ENCODE measurements at regions not wholly inside any gene's neighbourhood (a gene's known extent, or its start where the extent isn't known, plus 50 kb on each side); places are given as distances from the start of the nearest gene placed in this dataset.

DNA sequence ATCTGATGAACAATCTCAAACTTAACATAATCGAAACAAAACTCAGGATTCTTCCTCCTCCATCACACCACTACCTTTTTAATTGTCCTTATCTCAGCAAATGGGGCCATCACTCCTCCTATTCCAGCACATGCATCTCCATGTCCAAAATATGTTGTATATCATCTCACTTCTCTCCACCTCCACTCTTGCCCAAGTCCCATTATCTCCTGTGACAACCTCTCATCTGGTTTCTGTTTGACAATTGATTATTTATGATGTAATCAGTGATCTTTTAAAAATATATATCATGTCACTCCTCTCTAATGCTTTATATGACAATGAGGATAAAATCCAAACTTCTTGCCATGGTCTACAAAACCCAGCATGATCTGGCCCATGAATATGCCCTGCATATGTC is 200.8 kb upstream of the HMGA2 start:
- no peaks in the 10 kb centered on the region for H3K27me3 ChIP-seq (ENCODE audit: control insufficient read depth, insufficient read depth, low read length)

GRCh38 chr12:65624554-65625086 is 199.7 kb upstream of the HMGA2 start:
- Histone ChIP-seq H3K36me3 (ENCODE audit: control insufficient read depth, insufficient read depth, low read length) (no peaks in the 10 kb centered on the region), H3K27ac (ENCODE audit: low read length) (no peak overlapping the region), H3K4me3 (ENCODE audit: low read length) (no peak overlapping the region), H3K9me3 (ENCODE audit: control insufficient read depth, low read depth, low read length) (no peaks in the 10 kb centered on the region), H3K4me1 (ENCODE audit: control insufficient read depth, insufficient read depth, low read length) (peaks cover 4% of the 10 kb centered on the region), H3K27me3 (ENCODE audit: control insufficient read depth, insufficient read depth, low read length) (no peaks in the 10 kb centered on the region)
- WGBS (ENCODE audit: insufficient coverage, low lambda C conversion rate), result 95% methylated on average over 3 of the region's 4 CpGs
- DNase-seq, result no peak

More for the DNA sequence above, 200.8 kb upstream of the HMGA2 start:
- no peaks in the 10 kb centered on the region for H3K4me1 ChIP-seq (ENCODE audit: control insufficient read depth, insufficient read depth, low read length)
- H3K4me3 ChIP-seq (ENCODE audit: low read length), result no peak overlapping the region
- WGBS (ENCODE audit: insufficient coverage, low lambda C conversion rate), result no CpG with 5 or more reads among the region's 1 CpG
- H3K36me3 ChIP-seq (ENCODE audit: control insufficient read depth, insufficient read depth, low read length), result no peaks in the 10 kb centered on the region
- H3K27ac ChIP-seq (ENCODE audit: low read length), result no peak overlapping the region
- no peaks in the 10 kb centered on the region for H3K9me3 ChIP-seq (ENCODE audit: control insufficient read depth, low read depth, low read length)
- no peak for DNase-seq

DNA sequence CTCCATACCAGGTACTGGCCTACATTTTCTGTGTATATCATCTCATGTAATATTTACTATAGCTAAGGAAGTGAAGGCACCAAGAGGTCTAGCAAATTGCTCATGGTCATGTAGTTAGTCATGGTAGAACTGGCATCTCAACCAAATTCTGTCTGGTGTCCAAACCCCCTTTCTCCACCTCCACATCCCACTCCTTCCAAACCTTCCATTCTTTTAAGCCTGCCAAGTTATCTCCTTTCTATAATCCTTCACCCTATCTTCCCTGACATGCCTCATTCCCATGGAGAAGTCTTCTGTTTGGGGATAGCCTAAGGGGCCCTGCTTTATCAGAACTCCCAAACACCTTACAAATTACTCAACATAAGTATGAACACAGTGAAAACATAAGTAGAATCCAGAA is 196.2 kb upstream of the HMGA2 start:
- peaks cover 30% of the 10 kb centered on the region for H3K4me1 ChIP-seq (ENCODE audit: control insufficient read depth, insufficient read depth, low read length)

DNA sequence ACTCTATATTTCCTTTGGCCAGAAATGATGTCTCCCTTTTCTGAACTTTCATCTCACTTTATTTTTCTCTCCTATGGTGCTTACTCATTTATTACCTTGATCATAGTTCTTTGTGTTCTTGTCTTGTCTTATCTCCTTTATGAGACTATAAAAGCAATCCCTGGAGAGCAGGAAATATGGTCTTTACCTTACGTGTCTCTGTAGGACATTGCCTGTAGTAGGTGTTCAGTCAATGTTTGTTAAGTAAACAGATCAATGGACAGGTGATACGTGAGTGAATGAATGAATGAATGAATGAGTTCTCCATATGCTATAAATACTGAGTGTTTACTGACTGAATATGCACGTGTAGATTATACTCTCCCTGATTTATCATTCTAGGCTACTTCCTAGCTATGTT is 193.7 kb upstream of the HMGA2 start:
- Histone ChIP-seq H3K9me3 (ENCODE audit: control insufficient read depth, low read depth, low read length) (no peaks in the 10 kb centered on the region), H3K27me3 (ENCODE audit: control insufficient read depth, insufficient read depth, low read length) (no peaks in the 10 kb centered on the region), H3K4me3 (ENCODE audit: low read length) (no peak overlapping the region), H3K27ac (ENCODE audit: low read length) (peak overlapping the region; percentile 28), H3K36me3 (ENCODE audit: control insufficient read depth, insufficient read depth, low read length) (no peaks in the 10 kb centered on the region), H3K4me1 (ENCODE audit: control insufficient read depth, insufficient read depth, low read length) (peaks cover 40% of the 10 kb centered on the region)
- WGBS (ENCODE audit: insufficient coverage, low lambda C conversion rate), result 0% methylated on average over 1 of the region's 3 CpGs
- DNase-seq, result peak; percentile 82 to 93

More for the DNA sequence above, 196.2 kb upstream of the HMGA2 start:
- H3K4me3 ChIP-seq (ENCODE audit: low read length), result no peak overlapping the region
- H3K27me3 ChIP-seq (ENCODE audit: control insufficient read depth, insufficient read depth, low read length), result no peaks in the 10 kb centered on the region
- H3K9me3 ChIP-seq (ENCODE audit: control insufficient read depth, low read depth, low read length), result no peaks in the 10 kb centered on the region
- no peak overlapping the region for H3K27ac ChIP-seq (ENCODE audit: low read length)
- no peaks in the 10 kb centered on the region for H3K36me3 ChIP-seq (ENCODE audit: control insufficient read depth, insufficient read depth, low read length)
- no peak for DNase-seq

- WGBS (ENCODE audit: insufficient coverage, low lambda C conversion rate), result 40% methylated on average over 1 of the region's 8 CpGs
- Histone ChIP-seq H3K4me3 (ENCODE audit: low read length) (no peak overlapping the region), H3K36me3 (ENCODE audit: control insufficient read depth, insufficient read depth, low read length) (no peaks in the 10 kb centered on the region), H3K27ac (ENCODE audit: low read length) (peak overlapping the region; percentile 28), H3K9me3 (ENCODE audit: control insufficient read depth, low read depth, low read length) (no peaks in the 10 kb centered on the region), H3K27me3 (ENCODE audit: control insufficient read depth, insufficient read depth, low read length) (no peaks in the 10 kb centered on the region), H3K4me1 (ENCODE audit: control insufficient read depth, insufficient read depth, low read length) (peaks cover 40% of the 10 kb centered on the region)
- peak in 1 of 2 donors; percentile 55 for DNase-seq
These were observed 192.6 kb upstream of the HMGA2 start for GRCh38 chr12:65631621-65632111.

GRCh38 chr12:65632131-65632855 is 192.0 kb upstream of the HMGA2 start:
- H3K36me3 ChIP-seq (ENCODE audit: control insufficient read depth, insufficient read depth, low read length), result no peaks in the 10 kb centered on the region
- H3K4me1 ChIP-seq (ENCODE audit: control insufficient read depth, insufficient read depth, low read length), result peaks cover 40% of the 10 kb centered on the region
- no CpG with 5 or more reads among the region's 5 CpGs for WGBS (ENCODE audit: insufficient coverage, low lambda C conversion rate)
- peak in 1 of 2 donors; percentile 7 for DNase-seq
- no peak overlapping the region for H3K4me3 ChIP-seq (ENCODE audit: low read length)
- H3K27me3 ChIP-seq (ENCODE audit: control insufficient read depth, insufficient read depth, low read length), result no peaks in the 10 kb centered on the region
- no peaks in the 10 kb centered on the region for H3K9me3 ChIP-seq (ENCODE audit: control insufficient read depth, low read depth, low read length)
- no peak overlapping the region for H3K27ac ChIP-seq (ENCODE audit: low read length)

GRCh38 chr12:65634061-65634460 is 190.2 kb upstream of the HMGA2 start:
- 40% methylated on average over 1 of the region's 3 CpGs for WGBS (ENCODE audit: insufficient coverage, low lambda C conversion rate)

DNA sequence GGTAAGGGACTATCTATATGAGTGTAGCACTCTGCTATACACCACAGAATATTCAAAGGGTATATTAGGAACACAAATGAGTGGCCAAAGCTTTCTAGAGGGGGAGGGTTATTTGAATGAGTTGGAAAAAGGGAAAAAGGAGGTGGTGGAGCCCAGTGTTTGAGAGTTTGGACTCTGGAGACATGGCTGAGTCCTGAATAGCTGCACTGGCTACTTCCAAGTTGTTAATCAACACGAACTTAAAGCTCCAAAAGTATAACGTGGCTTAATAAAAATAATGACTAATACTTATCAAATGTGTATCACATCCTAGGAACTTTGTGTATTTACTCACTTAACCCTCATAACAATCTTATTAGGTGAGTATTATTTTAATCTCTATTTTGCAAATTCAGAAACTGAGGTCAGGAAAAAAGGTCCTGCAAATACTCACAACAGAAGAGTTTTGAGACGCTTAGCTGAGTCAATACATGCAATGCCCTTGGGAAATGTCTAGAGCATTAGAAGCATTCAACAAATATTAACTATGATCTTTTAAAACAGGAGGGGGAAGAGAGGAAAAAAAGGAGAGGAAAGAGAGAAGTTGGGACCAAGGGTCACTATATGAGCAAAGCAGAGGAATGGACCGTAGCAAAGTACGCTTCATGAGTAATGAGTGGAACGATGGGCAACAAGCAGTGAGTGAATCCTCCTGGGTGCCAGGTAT is 189.5 kb upstream of the HMGA2 start:
- Histone ChIP-seq H3K9me3 (ENCODE audit: control insufficient read depth, low read depth, low read length) (no peaks in the 10 kb centered on the region), H3K27ac (ENCODE audit: low read length) (peak overlapping the region; percentile 37)

More at GRCh38 chr12:65634061-65634460, 190.2 kb upstream of the HMGA2 start:
- Histone ChIP-seq H3K9me3 (ENCODE audit: control insufficient read depth, low read depth, low read length) (no peaks in the 10 kb centered on the region), H3K4me1 (ENCODE audit: control insufficient read depth, insufficient read depth, low read length) (peaks cover 40% of the 10 kb centered on the region), H3K4me3 (ENCODE audit: low read length) (no peak overlapping the region), H3K27ac (ENCODE audit: low read length) (no peak overlapping the region), H3K36me3 (ENCODE audit: control insufficient read depth, insufficient read depth, low read length) (no peaks in the 10 kb centered on the region), H3K27me3 (ENCODE audit: control insufficient read depth, insufficient read depth, low read length) (no peaks in the 10 kb centered on the region)
- DNase-seq, result peak in 1 of 2 donors; percentile 14

GRCh38 chr12:65636436-65636835 is 187.8 kb upstream of the HMGA2 start:
- Histone ChIP-seq H3K4me1 (ENCODE audit: control insufficient read depth, insufficient read depth, low read length) (peaks cover 22% of the 10 kb centered on the region), H3K9me3 (ENCODE audit: control insufficient read depth, low read depth, low read length) (no peaks in the 10 kb centered on the region), H3K27me3 (ENCODE audit: control insufficient read depth, insufficient read depth, low read length) (no peaks in the 10 kb centered on the region), H3K27ac (ENCODE audit: low read length) (no peak overlapping the region), H3K4me3 (ENCODE audit: low read length) (no peak overlapping the region), H3K36me3 (ENCODE audit: control insufficient read depth, insufficient read depth, low read length) (no peaks in the 10 kb centered on the region)
- WGBS (ENCODE audit: insufficient coverage, low lambda C conversion rate), result 100% methylated on average over 1 of the region's 1 CpG
- DNase-seq, result no peak

More for the DNA sequence above, 189.5 kb upstream of the HMGA2 start:
- H3K4me1 ChIP-seq (ENCODE audit: control insufficient read depth, insufficient read depth, low read length), result peaks cover 35% of the 10 kb centered on the region
- H3K27me3 ChIP-seq (ENCODE audit: control insufficient read depth, insufficient read depth, low read length), result no peaks in the 10 kb centered on the region
- WGBS (ENCODE audit: insufficient coverage, low lambda C conversion rate), result 47% methylated on average over 2 of the region's 6 CpGs
- no peaks in the 10 kb centered on the region for H3K36me3 ChIP-seq (ENCODE audit: control insufficient read depth, insufficient read depth, low read length)
- H3K4me3 ChIP-seq (ENCODE audit: low read length), result no peak overlapping the region
- peak; percentile 50 to 78 for DNase-seq

- DNase-seq, result no peak
- H3K4me3 ChIP-seq (ENCODE audit: low read length), result no peak overlapping the region
- H3K4me1 ChIP-seq (ENCODE audit: control insufficient read depth, insufficient read depth, low read length), result peaks cover 15% of the 10 kb centered on the region
- no peaks in the 10 kb centered on the region for H3K36me3 ChIP-seq (ENCODE audit: control insufficient read depth, insufficient read depth, low read length)
- no peaks in the 10 kb centered on the region for H3K9me3 ChIP-seq (ENCODE audit: control insufficient read depth, low read depth, low read length)
- WGBS (ENCODE audit: insufficient coverage, low lambda C conversion rate), result no CpG with 5 or more reads among the region's 2 CpGs
- H3K27me3 ChIP-seq (ENCODE audit: control insufficient read depth, insufficient read depth, low read length), result no peaks in the 10 kb centered on the region
- H3K27ac ChIP-seq (ENCODE audit: low read length), result no peak overlapping the region
These were observed 187.1 kb upstream of the HMGA2 start for GRCh38 chr12:65637150-65637549.
